BLaER1 treated with 17β-estradiol and CSF1 and Interleukin-3, amounts not matched to agents 10 nM and 100 nM (cell line): ENCODE measurements at regions not wholly inside any gene's neighbourhood (a gene's known extent, or its start where the extent isn't known, plus 50 kb on each side); places are given as distances from the start of the nearest gene placed in this dataset.
A peak's percentile ranks its signal among the peaks of the same experiment; 100 is the strongest.
"Not testable (repeated sequence)": the region's sequence is repeated elsewhere in the genome, so short reads cannot be mapped to it uniquely, and the experiment has no call there.

Experiments used
- H3K27ac ChIP-seq, 11 experiments: shearing (Covaris generic); formaldehyde crosslinking; 2 replicates each; pipeline ENCODE4 v1.8.1; 2022
- H3K27me3 ChIP-seq, 11 experiments: shearing (Covaris generic); formaldehyde crosslinking; 2 replicates each; pipeline ENCODE4 v1.8.1; 2022
- H3K36me3 ChIP-seq, 11 experiments: shearing (Covaris generic); formaldehyde crosslinking; 2 replicates each; pipeline ENCODE4 v1.8.1; 2022
- H3K4me1 ChIP-seq, 10 experiments: shearing (Covaris generic); formaldehyde crosslinking; 2 replicates each; pipeline ENCODE4 v1.8.1; 2022
- H3K4me2 ChIP-seq, 11 experiments: shearing (Covaris generic); formaldehyde crosslinking; 2 replicates each; pipeline ENCODE4 v1.8.1; 2022
- H3K4me3 ChIP-seq, 10 experiments: shearing (Covaris generic); formaldehyde crosslinking; 2 replicates each; pipeline ENCODE4 v1.8.1; 2022
- H3K9ac ChIP-seq, 11 experiments: shearing (Covaris generic); formaldehyde crosslinking; 2 replicates each; pipeline ENCODE4 v1.8.1; 2022
- H3K9me3 ChIP-seq, 11 experiments: shearing (Covaris generic); formaldehyde crosslinking; replicated peaks in 1 of 11; 2 replicates each; pipeline ENCODE4 v1.8.1; 2022
- H4K20me1 ChIP-seq, 11 experiments: shearing (Covaris generic); formaldehyde crosslinking; 2 replicates each; pipeline ENCODE4 v1.8.1; 2022
- Cebpa-rat ChIP-seq, 11 experiments: shearing (Covaris generic); IDR thresholded peaks; 2 replicates each; pipeline ENCODE4 v1.8.1; 2022

DNA sequence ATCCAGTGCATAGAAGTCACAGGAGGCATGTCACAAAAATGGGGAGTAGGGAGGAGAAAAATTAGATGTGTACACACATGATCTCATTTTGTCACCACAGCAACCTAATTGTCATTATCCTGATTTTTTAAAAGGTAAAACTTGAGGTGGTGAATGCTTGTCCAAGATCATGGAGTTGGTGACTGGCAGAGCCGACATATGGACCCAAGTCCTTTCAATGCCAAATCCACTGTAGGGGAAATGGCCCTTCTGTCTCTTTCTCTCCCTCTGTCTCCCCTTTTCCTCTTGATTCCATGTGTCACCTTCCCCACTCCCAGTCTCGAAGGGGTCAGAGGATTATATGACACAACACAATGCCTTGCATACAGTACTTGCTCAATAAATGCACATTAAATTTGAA is 65.7 kb upstream of the JUN start:
- Histone ChIP-seq H3K9ac (no peak overlapping the region), H3K9me3 (no peaks in the 10 kb centered on the region), H3K27ac (no peak overlapping the region), H3K4me1 (peaks cover 0 to 28% (median 2%) of the 10 kb centered on the region in 10 experiments; a peak in 11 of 20 replicates), H3K27me3 (no peaks in the 10 kb centered on the region), H3K4me3 (no peak overlapping the region), H4K20me1 (no peaks in the 10 kb centered on the region), H3K36me3 (no peaks in the 10 kb centered on the region), H3K4me2 (no peak overlapping the region)
- TF ChIP-seq Cebpa-rat (IDR thresholded peaks at IDR 0.05): no peak

DNA sequence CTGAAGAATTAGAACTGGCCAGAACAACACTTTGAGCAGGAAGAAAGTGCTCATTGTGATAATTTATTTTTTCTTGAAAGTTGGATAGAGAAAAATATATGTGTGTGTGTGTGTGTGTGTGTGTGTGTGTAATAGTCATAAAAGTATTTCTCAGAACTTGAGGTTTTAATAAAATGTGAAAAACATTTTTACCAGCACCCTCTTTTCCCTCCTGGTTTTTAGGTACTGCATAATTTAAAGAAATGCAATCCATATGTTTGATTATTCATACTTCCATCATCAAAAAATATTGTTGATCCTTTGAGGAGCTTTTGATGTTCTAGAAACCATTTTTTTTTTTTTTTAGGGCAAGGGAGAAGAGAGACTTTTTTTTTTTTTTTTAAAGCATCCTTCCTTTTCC is 66.8 kb upstream of the JUN start:
- H3K4me1 ChIP-seq: peaks cover 0 to 36% (median 12%) of the 10 kb centered on the region in 10 experiments; a peak in 13 of 20 replicates

DNA sequence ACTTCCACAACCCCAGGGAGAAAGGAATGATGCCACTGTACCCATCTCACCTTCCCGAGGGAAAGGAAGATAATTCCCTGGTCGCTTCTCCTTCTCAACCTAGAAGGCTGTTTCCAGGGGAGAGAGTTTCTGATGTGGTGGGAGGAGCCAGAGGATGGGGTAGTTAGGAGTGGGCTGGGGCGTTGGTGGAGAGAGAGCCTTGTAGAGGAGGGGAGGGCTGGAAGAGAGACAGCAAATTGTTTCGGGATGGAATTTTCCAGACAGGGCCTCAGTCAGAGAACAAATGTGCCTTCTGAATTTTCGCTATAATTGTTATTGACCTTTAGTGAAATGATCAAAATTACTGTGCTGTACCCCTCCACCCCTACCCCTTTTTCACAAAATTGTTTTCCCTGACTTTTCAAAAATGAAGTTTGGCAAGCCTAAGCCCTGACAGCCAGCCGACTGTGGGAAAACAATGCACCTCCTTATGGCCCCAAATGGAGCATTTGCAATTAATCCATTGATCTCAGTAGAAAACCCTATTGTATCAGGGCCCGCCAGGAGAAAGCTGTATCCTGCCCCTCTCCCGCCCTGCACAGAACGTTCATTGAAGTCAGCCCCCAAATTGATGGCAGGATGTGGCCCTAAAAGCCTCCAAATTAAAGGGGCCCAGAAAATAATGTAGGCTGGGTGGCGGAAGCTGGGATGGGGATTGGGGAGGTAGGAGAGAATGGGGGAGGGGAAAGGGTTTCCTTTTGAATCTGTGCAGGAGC is 69.1 kb upstream of the JUN start:
- Histone ChIP-seq H3K27ac (no peak overlapping the region), H3K4me2 (no peak overlapping the region), H3K9me3 (no peaks in the 10 kb centered on the region), H4K20me1 (no peaks in the 10 kb centered on the region), H3K4me1 (peaks cover 0 to 37% (median 13%) of the 10 kb centered on the region in 10 experiments; a peak in 13 of 20 replicates), H3K4me3 (no peak overlapping the region), H3K27me3 (no peaks in the 10 kb centered on the region), H3K36me3 (no peaks in the 10 kb centered on the region), H3K9ac (no peak overlapping the region)
- no peak for TF ChIP-seq Cebpa-rat (IDR thresholded peaks at IDR 0.05)

More for the DNA sequence above, 66.8 kb upstream of the JUN start:
- TF ChIP-seq Cebpa-rat (IDR thresholded peaks at IDR 0.05): no peak
- no peak overlapping the region for H3K4me2 ChIP-seq
- no peak overlapping the region for H3K9ac ChIP-seq
- H3K4me3 ChIP-seq: no peak overlapping the region
- H3K36me3 ChIP-seq: no peaks in the 10 kb centered on the region
- H3K9me3 ChIP-seq: no peaks in the 10 kb centered on the region
- no peaks in the 10 kb centered on the region for H4K20me1 ChIP-seq
- H3K27me3 ChIP-seq: no peaks in the 10 kb centered on the region
- H3K27ac ChIP-seq: no peak overlapping the region

DNA sequence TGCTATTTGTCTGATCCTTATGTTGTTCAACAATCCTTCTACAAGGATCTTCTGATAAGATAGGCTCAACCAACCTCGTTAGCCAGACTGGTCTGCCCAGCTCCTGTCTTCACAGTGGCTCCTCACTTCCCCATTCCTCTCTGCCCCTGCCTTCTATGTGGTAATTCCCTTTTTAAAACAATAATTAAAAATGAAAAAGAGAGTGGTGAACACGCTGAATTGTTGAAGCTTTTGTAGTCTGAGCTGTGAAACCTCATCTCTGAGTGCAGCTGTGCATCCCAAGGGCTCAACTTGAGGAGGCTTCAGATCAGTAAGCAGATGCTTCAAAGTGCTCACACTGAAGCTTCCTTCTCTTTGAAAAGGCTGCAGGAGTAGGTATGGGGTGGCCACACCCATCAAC is 70.7 kb upstream of the JUN start:
- Histone ChIP-seq H3K36me3 (no peaks in the 10 kb centered on the region), H3K27ac (no peak overlapping the region), H3K9ac (no peak overlapping the region), H3K9me3 (no peaks in the 10 kb centered on the region), H3K4me1 (peaks cover 0 to 40% (median 13%) of the 10 kb centered on the region in 10 experiments; a peak in 13 of 20 replicates), H4K20me1 (no peaks in the 10 kb centered on the region), H3K27me3 (no peaks in the 10 kb centered on the region), H3K4me3 (no peak overlapping the region), H3K4me2 (peak overlapping the region in 6 of 11 experiments; percentile 3 to 64 (median 41); a peak in 8 of 22 replicates)
- TF ChIP-seq Cebpa-rat (IDR thresholded peaks at IDR 0.05): no peak

DNA sequence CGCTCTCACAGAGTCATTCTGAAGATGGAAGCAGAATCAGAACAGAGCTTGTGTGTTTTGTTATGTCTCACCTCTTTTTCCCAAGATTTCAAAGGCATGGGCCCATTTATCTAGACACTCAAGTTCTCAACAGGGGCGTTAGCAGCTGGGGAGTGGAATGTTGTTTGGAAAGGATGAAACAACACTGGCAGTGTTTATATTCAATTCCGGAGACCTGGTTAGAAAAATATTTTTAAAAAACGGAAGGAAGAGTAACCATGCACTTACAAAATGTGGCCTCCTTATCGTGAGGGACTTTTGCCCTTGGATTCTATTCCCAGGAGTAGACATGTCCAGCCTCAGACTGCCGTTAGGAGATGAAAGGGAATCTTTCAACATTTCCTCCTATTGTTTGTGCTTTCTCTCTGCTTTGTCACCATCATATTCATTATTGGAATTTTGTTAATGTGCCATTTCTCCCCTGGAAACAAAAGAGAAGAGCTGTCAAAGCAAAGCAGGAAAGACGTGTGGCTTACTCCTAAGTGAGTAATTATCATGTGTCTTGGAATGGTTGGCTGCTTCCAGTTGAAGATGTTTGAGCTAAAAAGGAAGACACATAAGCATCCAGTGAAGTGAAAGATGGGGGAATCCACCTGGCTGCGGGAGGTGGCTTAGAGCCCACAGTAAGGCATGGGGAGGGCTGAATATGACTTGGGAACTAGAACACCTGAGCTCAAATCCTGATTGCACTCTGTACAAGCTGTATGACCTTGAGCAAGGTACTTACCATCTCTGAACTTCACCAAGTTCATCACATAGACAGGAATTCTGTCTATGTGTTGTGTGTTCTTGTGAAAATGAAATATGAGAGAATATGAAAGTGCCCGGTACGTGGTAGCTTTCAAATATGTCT is 71.7 kb upstream of the JUN start:
- Histone ChIP-seq H3K4me3 (no peak overlapping the region), H3K4me2 (peak overlapping the region in 8 of 11 experiments; percentile 3 to 64 (median 32); a peak in 11 of 22 replicates), H3K27me3 (no peaks in the 10 kb centered on the region), H4K20me1 (no peaks in the 10 kb centered on the region), H3K9ac (no peak overlapping the region), H3K27ac (no peak overlapping the region), H3K9me3 (no peaks in the 10 kb centered on the region), H3K36me3 (no peaks in the 10 kb centered on the region), H3K4me1 (peaks cover 0 to 49% (median 13%) of the 10 kb centered on the region in 10 experiments; a peak in 14 of 20 replicates)
- TF ChIP-seq Cebpa-rat (IDR thresholded peaks at IDR 0.05): no peak

DNA sequence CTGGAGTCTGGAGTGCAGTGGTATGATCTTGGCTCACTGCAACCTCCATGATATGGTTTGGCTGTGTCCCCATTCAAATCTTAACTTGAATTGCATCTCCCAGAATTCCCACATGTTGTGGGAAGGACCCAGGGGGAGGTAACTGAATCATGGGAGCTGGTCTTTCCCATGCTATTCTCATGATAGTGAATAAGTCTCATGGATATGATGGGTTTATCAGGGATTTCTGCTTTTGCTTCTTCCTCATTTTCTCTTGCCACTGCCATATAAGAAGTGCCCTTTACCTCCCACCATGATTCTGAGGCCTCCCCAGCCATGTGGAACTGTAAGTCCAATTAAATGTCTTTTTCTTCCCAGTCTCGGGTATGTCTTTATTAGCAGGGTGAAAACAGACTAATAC is 72.4 kb upstream of the JUN start:
- H4K20me1 ChIP-seq, H3K27me3 ChIP-seq, H3K9ac ChIP-seq, H3K27ac ChIP-seq, H3K9me3 ChIP-seq, H3K36me3 ChIP-seq, H3K4me3 ChIP-seq: not testable (repeated sequence)
- peak overlapping the region in 1 of 11 experiments; percentile 44; a peak in 2 of 22 replicates for H3K4me2 ChIP-seq
- H3K4me1 ChIP-seq: peaks cover 0 to 53% (median 13%) of the 10 kb centered on the region in 10 experiments; a peak in 14 of 20 replicates

DNA sequence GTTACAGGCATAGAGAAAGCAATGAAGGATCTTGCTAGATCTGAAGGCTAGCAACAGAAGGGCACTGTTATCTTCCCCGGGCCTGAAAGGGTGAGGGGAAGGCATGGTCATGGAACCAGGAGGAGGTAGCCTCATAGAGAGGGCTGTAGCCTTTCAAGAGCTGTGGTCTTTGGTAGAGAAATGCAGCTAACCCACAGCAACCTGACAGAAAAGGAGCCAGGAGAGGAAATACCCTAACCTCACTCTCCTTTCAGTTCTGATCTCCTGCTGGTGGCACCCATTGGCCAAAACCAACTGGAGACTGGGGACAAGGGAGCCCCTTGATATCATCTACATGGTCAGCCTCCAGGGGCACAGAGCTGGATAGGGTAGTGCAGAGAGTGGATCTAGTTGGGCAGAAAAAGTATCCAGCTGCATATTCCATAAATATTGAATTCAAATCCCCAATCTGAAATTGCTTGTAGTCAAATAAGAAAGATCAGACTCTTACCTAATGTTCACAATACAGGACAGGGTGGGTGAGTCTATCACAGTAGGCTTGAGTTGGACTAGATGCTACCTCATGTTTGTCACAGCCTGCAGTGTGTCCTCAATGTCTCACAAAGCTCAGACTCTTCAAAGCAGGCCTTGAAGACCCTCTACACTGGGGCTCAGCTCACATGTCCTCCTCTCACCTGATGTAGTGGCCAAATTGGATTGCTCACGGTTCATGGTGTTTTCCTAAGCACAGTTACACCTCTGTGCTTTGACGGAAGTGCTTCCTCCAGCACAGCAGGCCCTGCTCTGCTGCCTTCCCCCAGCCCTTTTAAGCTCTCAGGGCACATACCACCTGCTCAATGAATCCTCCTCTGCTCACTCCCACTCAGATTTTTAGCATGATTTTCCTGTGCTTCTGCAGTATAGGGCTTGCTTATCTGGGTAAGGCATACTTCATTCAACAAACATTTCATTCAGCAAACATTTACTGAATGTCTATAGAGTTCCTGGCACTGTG is 74.1 kb upstream of the JUN start:
- H3K4me2 ChIP-seq: peak overlapping the region in 3 of 11 experiments; percentile 15 to 19 (median 16); a peak in 3 of 22 replicates
- H3K4me3 ChIP-seq: no peak overlapping the region
- H4K20me1 ChIP-seq: no peaks in the 10 kb centered on the region
- H3K36me3 ChIP-seq: no peaks in the 10 kb centered on the region
- H3K9me3 ChIP-seq: no peaks in the 10 kb centered on the region
- peaks cover 0 to 58% (median 13%) of the 10 kb centered on the region in 10 experiments; a peak in 14 of 20 replicates for H3K4me1 ChIP-seq
- no peak overlapping the region for H3K9ac ChIP-seq
- no peaks in the 10 kb centered on the region for H3K27me3 ChIP-seq
- no peak for TF ChIP-seq Cebpa-rat (IDR thresholded peaks at IDR 0.05)
- no peak overlapping the region for H3K27ac ChIP-seq

DNA sequence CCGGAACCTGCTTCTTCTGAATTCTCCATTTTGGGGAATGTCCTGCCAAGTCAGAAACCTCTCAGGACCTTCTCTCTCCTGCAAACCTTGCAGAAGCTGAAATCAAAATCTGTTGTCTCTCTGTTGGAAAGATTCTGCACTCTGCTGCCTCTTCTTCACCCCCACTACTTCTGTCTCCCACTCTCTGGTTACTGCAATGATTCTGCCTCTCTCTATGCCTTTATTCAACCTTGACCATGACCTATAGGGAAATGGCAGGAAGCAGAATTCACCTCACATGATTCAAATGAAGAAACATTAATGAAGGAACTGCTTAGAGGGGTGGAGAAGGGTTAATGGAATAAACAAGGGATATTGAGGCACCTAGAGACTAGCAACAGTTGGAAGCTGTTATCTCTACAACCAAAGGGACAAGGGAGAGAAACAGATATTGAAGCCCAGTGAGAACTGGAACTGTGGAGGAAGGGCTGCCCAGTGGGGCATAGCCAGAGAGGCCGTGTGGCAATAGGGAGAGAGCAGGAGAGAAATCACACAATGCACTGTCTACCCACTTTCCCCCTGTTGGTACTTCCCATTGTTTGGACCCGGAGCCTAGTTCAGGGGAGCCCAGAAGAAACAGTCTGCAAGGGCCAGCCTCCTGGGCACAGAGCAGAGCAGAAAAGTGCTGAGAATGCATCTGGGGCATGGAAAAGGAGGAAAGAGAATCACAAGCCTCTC is 76.1 kb upstream of the JUN start:
- no peak overlapping the region for H3K27ac ChIP-seq

More for the DNA sequence above, 76.1 kb upstream of the JUN start:
- Histone ChIP-seq H4K20me1 (no peaks in the 10 kb centered on the region), H3K4me1 (peaks cover 0 to 47% (median 8%) of the 10 kb centered on the region in 10 experiments; a peak in 14 of 20 replicates), H3K4me2 (peak overlapping the region in 4 of 11 experiments; percentile 6 to 26 (median 14); a peak in 4 of 22 replicates), H3K9ac (no peak overlapping the region), H3K27me3 (no peaks in the 10 kb centered on the region), H3K4me3 (no peak overlapping the region), H3K36me3 (no peaks in the 10 kb centered on the region), H3K9me3 (no peaks in the 10 kb centered on the region)
- TF ChIP-seq Cebpa-rat (IDR thresholded peaks at IDR 0.05): no peak
